Renal cortical epithelial cell (primary cell): ENCODE measurements at regions not wholly inside any gene's neighbourhood (a gene's known extent, or its start where the extent isn't known, plus 50 kb on each side); places are given as distances from the start of the nearest gene placed in this dataset.
"Not testable (repeated sequence)": the region's sequence is repeated elsewhere in the genome, so short reads cannot be mapped to it uniquely, and the experiment has no call there.

Source experiments
- DNase-seq: peaks from one replicate; pipeline ENCODE4 v3.0.0-alpha.2; 2011; ENCODE audit warnings: low read depth

- DNase-seq, result no peak
Observed at GRCh38 chr4:87716371-87717265, 66.5 kb downstream of the DMP1 start.

- no peak for DNase-seq
Observed at GRCh38 chr4:87717276-87718031, 67.4 kb downstream of the DMP1 start.

- DNase-seq, result no peak
Observed at GRCh38 chr4:87718217-87718835, 68.2 kb downstream of the DMP1 start.

- DNase-seq, result no peak
Observed at GRCh38 chr4:87720094-87720691, 70.1 kb downstream of the DMP1 start.

- DNase-seq, result not testable (repeated sequence)
Observed at GRCh38 chr4:87725287-87725686, 74.1 kb upstream of the IBSP start.

- DNase-seq, result no peak
Observed at GRCh38 chr4:87732033-87732765, 67.2 kb upstream of the IBSP start.

GRCh38 chr4:87734084-87734483 lies 65.3 kb upstream of the IBSP start:
- DNase-seq, result no peak

GRCh38 chr4:87734936-87735335 lies 64.4 kb upstream of the IBSP start:
- DNase-seq, result peak; percentile 43

- DNase-seq, result peak; percentile 6
Observed at GRCh38 chr4:87738483-87738882, 60.9 kb upstream of the IBSP start.

GRCh38 chr4:87739494-87739893 lies 59.9 kb upstream of the IBSP start:
- no peak for DNase-seq

- DNase-seq, result no peak
Observed at GRCh38 chr4:87745064-87745807, 54.1 kb upstream of the IBSP start.

GRCh38 chr4:87746001-87746400 lies 53.4 kb upstream of the IBSP start:
- no peak for DNase-seq
